ENCODE measurements at regions not wholly inside any gene's neighbourhood (a gene's known extent, or its start where the extent isn't known, plus 50 kb on each side); places are given as distances from the start of the nearest gene placed in this dataset.

- Histone ChIP-seq H3K9ac (replicated peaks in 1 of 4; ENCODE audit: extremely low read depth in 1 of 4, low read depth in 3 of 4, low read length in 3 of 4) (no peak overlapping the region), H3K36me3 (ENCODE audit: control insufficient read depth in 2 of 4, insufficient read depth in 4 of 4, low read length in 3 of 4) (no peaks in the 10 kb centered on the region), H3K56ac (replicated peaks; ENCODE audit: insufficient read length, low read depth, low read length) (no peak overlapping the region), H4K5ac (ENCODE audit: insufficient read length, low read depth, low read length) (no peak overlapping the region), H4K20me1 (replicated peaks in 1 of 2; ENCODE audit: control insufficient read depth in 1 of 2, insufficient read depth in 2 of 2, low read length in 2 of 2) (no peaks in the 10 kb centered on the region), H2BK120ac (replicated peaks; ENCODE audit: low read depth, low read length) (no peak overlapping the region), H3K14ac (ENCODE audit: insufficient read length) (no peak overlapping the region), H4K91ac (replicated peaks; ENCODE audit: insufficient read length, low read length) (no peak overlapping the region), H4K8ac (ENCODE audit: extremely low read depth, insufficient read depth, low read length) (no peak overlapping the region), H2BK5ac (ENCODE audit: low read depth, low read length) (no peak overlapping the region), H3K79me2 (ENCODE audit: control insufficient read depth in 1 of 2, insufficient read depth in 2 of 2, low read length in 2 of 2) (no peaks in the 10 kb centered on the region), H3K9me3 (ENCODE audit: insufficient read depth in 2 of 2, low read depth in 1 of 2, low read length in 1 of 2) (no peaks in the 10 kb centered on the region), H3K4me2 (ENCODE audit: insufficient read depth in 1 of 2, low read depth in 2 of 2, low read length in 2 of 2) (no peak overlapping the region), H2BK12ac (ENCODE audit: low read depth, low read length) (no peak overlapping the region), H2AFZ (ENCODE audit: low read length) (no peak overlapping the region), H3K27me3 (replicated peaks in 1 of 4; ENCODE audit: control insufficient read depth in 3 of 4, extremely low read depth in 1 of 4, insufficient read depth in 3 of 4, low read length in 3 of 4) (no peaks in the 10 kb centered on the region), H3K23ac (ENCODE audit: insufficient read length) (no peak overlapping the region), H2BK15ac (ENCODE audit: low read length) (no peak overlapping the region), H3K23me2 (ENCODE audit: low read depth, low read length) (no peaks in the 10 kb centered on the region), H3K4me3 (ENCODE audit: extremely low read depth in 1 of 4, insufficient read depth in 2 of 4, low read depth in 3 of 4, low read length in 4 of 4) (no peak overlapping the region), H2AK5ac (ENCODE audit: low read depth, low read length) (no peak overlapping the region), H3K4me1 (replicated peaks in 1 of 4; ENCODE audit: control insufficient read depth in 3 of 4, insufficient read depth in 4 of 4, low read length in 3 of 4) (no peaks in the 10 kb centered on the region), H3K79me1 (ENCODE audit: low read depth, low read length) (no peaks in the 10 kb centered on the region), H3K4ac (replicated peaks; ENCODE audit: insufficient read length, low read depth, low read length) (no peak overlapping the region), H2BK20ac (ENCODE audit: low read length) (no peak overlapping the region), H3K18ac (ENCODE audit: extremely low read depth, low read length) (no peak overlapping the region), H3K27ac (ENCODE audit: low read depth, low read length) (no peak overlapping the region)
- 77% methylated on average over 2 of the region's 2 CpGs; no CpG with 5 or more reads in 1 of the 2 experiments for WGBS, 2 experiments (ENCODE audit: extremely low coverage in 1 of 2, insufficient coverage in 1 of 2, insufficient read length in 1 of 2, insufficient replicate concordance in 2 of 2, low coverage in 1 of 2, low lambda C conversion rate in 2 of 2, missing lambda C conversion rate in 1 of 2)
- no peak for DNase-seq (ENCODE audit: low read depth in 1 of 2, low spot score in 2 of 2)
- no peak for FAIRE-seq
- CTCF ChIA-PET (ENCODE audit: partially characterized antibody), result no interaction called here
- POLR2A ChIA-PET (ENCODE audit: partially characterized antibody), result no interaction called here
- TF ChIP-seq SIRT6 (IDR thresholded peaks at IDR 0.05; ENCODE audit: low read length), result no peak
- no peak for TF ChIP-seq CTCF (IDR thresholded peaks at IDR 0.05; ENCODE audit: control extremely low read depth in 1 of 3, insufficient read depth in 1 of 3, low read depth in 1 of 3, low read length in 3 of 3)
- no peak for TF ChIP-seq CHD2 (IDR thresholded peaks at IDR 0.05; ENCODE audit: low read length)
- no peak for TF ChIP-seq SP4 (IDR thresholded peaks at IDR 0.05; ENCODE audit: low read length)
- TF ChIP-seq HDAC2 (IDR thresholded peaks at IDR 0.05; ENCODE audit: borderline replicate concordance in 1 of 2, low read depth in 2 of 2, low read length in 2 of 2), result no peak
- TF ChIP-seq SP1 (IDR thresholded peaks at IDR 0.05; ENCODE audit: low read depth, low read length), result no peak
- TF ChIP-seq RFX5 (IDR thresholded peaks at IDR 0.05; ENCODE audit: borderline replicate concordance, low read depth, low read length), result no peak
- TF ChIP-seq HDAC6 (IDR thresholded peaks at IDR 0.05; ENCODE audit: low read depth, low read length), result no peak
- TF ChIP-seq GABPA (IDR thresholded peaks at IDR 0.05; ENCODE audit: borderline replicate concordance, insufficient read depth, low read length), result no peak
- no peak for TF ChIP-seq KDM4A (IDR thresholded peaks at IDR 0.05; ENCODE audit: low read depth, low read length, severe bottlenecking)
- TF ChIP-seq USF2 (IDR thresholded peaks at IDR 0.05; ENCODE audit: low read length), result no peak
- no peak for TF ChIP-seq CHD1 (IDR thresholded peaks at IDR 0.05; ENCODE audit: low read depth, low read length)
These were observed 189.8 kb downstream of the TLE1 start for GRCh38 chr9:81499594-81499993.
